Thymus (tissue), 11 donors: ENCODE measurements at regions not wholly inside any gene's neighbourhood (a gene's known extent, or its start where the extent isn't known, plus 50 kb on each side); places are given as distances from the start of the nearest gene placed in this dataset.

Source experiments
- DNase-seq, 9 donors: peaks; one replicate each; pipeline ENCODE4 v3.0.0-alpha.2; 2013; ENCODE audit warnings: low spot score in 9 of 9, low read depth in 6 of 9, missing footprints in 1 of 9
- H3K27ac ChIP-seq, 2 donors: one replicate each; pipeline ENCODE4 v1.5.1; 2013; ENCODE audit warnings: control low read depth in 1 of 2, low read depth in 1 of 2, low read length in 1 of 2, mild to moderate bottlenecking in 1 of 2, moderate library complexity in 1 of 2
- H3K27me3 ChIP-seq, 2 donors: one replicate each; pipeline ENCODE4 v1.5.1; 2013; ENCODE audit warnings: low read length in 1 of 2; ENCODE audit not compliant: control insufficient read depth in 2 of 2, insufficient read depth in 1 of 2
- H3K36me3 ChIP-seq, 2 donors: one replicate each; pipeline ENCODE4 v1.5.1; 2013; ENCODE audit warnings: low read length in 1 of 2, mild to moderate bottlenecking in 1 of 2, moderate library complexity in 1 of 2; ENCODE audit not compliant: control insufficient read depth in 2 of 2, insufficient read depth in 2 of 2
- H3K4me1 ChIP-seq, 2 donors: one replicate each; pipeline ENCODE4 v1.5.1; 2013; ENCODE audit warnings: low read length in 2 of 2; ENCODE audit not compliant: control insufficient read depth in 2 of 2, insufficient read depth in 2 of 2
- H3K4me3 ChIP-seq, 2 donors: one replicate each; pipeline ENCODE4 v1.5.1; 2013; ENCODE audit warnings: low read length in 2 of 2, control low read depth in 1 of 2, mild to moderate bottlenecking in 1 of 2
- H3K9me3 ChIP-seq, 2 donors: one replicate each; pipeline ENCODE4 v1.5.1; 2013; ENCODE audit warnings: low read length in 1 of 2, mild to moderate bottlenecking in 1 of 2; ENCODE audit not compliant: control insufficient read depth in 2 of 2, insufficient read depth in 1 of 2
- WGBS: extraction: QIAGEN DNeasy Blood & Tissue Kit; methylation state at CpG from one replicate; pipeline ENCODE4 v1.1.7; 2013; 5-methylcytosine and 5-hydroxymethylcytosine counted together
- donor health status: healthy.

DNA sequence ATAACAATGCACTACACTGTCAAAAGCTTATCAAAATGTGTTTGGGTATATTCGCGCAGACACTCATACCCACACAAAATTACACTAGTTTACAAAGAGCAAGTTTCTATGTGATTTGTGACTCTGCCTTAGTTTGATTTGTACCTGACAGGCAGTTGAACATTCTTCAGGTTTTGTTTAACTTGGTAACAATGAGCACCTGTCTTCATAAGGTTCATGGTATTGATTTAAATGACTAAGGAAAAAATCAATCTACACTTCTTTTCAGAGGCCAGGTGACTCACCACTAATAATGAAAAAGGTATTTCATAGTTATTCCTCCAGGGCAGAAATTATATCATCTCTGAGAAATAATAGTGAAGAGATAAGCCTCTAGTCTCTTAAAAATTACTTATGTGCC is 1114.6 kb upstream of the AGA start:
- 76% methylated on average over 2 of the region's 2 CpGs for WGBS
- H3K9me3 ChIP-seq = no peaks in the 10 kb centered on the region
- H3K36me3 ChIP-seq = no peaks in the 10 kb centered on the region
- no peaks in the 10 kb centered on the region for H3K4me1 ChIP-seq
- no peak overlapping the region for H3K4me3 ChIP-seq
- H3K27ac ChIP-seq = no peak overlapping the region
- no peak for DNase-seq
- H3K27me3 ChIP-seq = no peaks in the 10 kb centered on the region

- no peak for DNase-seq
- no peaks in the 10 kb centered on the region for H3K9me3 ChIP-seq
- no peaks in the 10 kb centered on the region for H3K36me3 ChIP-seq
- H3K4me3 ChIP-seq = no peak overlapping the region
- 88% methylated on average over 7 of the region's 7 CpGs for WGBS
- no peak overlapping the region for H3K27ac ChIP-seq
- H3K4me1 ChIP-seq = no peaks in the 10 kb centered on the region
- H3K27me3 ChIP-seq = no peaks in the 10 kb centered on the region
Observed at GRCh38 chr4:178577933-178578332, 1135.7 kb upstream of the AGA start.

- WGBS = 78% methylated on average over 6 of the region's 6 CpGs
- no peak for DNase-seq
- no peak overlapping the region for H3K27ac ChIP-seq
- H3K4me3 ChIP-seq = no peak overlapping the region
- H3K4me1 ChIP-seq = no peaks in the 10 kb centered on the region
- H3K36me3 ChIP-seq = no peaks in the 10 kb centered on the region
- H3K27me3 ChIP-seq = no peaks in the 10 kb centered on the region
- H3K9me3 ChIP-seq = no peaks in the 10 kb centered on the region
Observed at GRCh38 chr4:178595500-178596138, 1153.4 kb upstream of the AGA start.

DNA sequence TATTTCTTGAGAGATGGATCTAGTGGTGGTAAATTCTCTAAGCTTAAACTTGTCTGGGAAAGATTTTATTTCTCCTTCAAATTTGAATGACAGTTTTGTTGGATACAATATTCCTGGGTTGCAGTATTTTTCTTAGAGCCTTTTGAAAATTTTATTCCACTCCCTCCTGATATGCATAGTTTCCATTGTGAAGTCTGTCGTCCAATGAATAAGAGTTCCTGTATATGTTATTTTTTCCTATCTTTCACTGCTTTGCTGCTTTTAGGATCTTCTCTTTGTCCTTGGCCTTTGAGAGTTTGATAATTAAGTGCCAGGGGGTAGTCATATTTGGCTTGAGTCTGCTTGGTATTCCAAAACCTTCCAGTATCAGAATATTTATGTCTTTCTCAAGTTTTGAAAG is 1156.4 kb upstream of the AGA start:
- H3K27ac ChIP-seq = no peak overlapping the region
- no peaks in the 10 kb centered on the region for H3K9me3 ChIP-seq
- no peak overlapping the region for H3K4me3 ChIP-seq
- H3K36me3 ChIP-seq = no peaks in the 10 kb centered on the region
- DNase-seq = no peak
- no peaks in the 10 kb centered on the region for H3K27me3 ChIP-seq
- H3K4me1 ChIP-seq = no peaks in the 10 kb centered on the region
- 97% methylated on average over 1 of the region's 1 CpG for WGBS

- no peak for DNase-seq
- Histone ChIP-seq H3K27ac (no peak overlapping the region), H3K4me1 (no peaks in the 10 kb centered on the region), H3K4me3 (no peak overlapping the region), H3K27me3 (no peaks in the 10 kb centered on the region), H3K36me3 (no peaks in the 10 kb centered on the region), H3K9me3 (no peaks in the 10 kb centered on the region)
Observed at GRCh38 chr4:178599521-178599920, 1157.3 kb upstream of the AGA start.

DNA sequence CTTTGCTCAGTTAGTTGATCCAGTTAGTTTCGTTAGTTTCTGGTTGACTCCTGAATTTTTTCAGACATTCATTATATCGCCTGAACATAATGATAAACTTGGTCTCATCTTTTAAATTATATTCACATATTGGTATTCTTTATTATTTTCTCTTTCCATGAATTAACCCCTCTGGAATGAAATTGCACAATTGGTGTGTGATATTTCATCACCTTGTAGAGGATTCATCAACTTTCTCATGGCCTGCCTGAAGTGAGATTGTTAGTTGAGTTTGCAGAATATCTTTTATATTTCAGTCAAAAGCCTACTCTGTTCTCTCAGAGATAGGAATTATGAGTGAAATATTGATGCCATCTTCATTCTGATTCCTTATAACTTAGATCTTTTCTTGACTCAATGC is 1160.6 kb upstream of the AGA start:
- Histone ChIP-seq H3K27ac (no peak overlapping the region), H3K27me3 (no peaks in the 10 kb centered on the region), H3K4me1 (no peaks in the 10 kb centered on the region), H3K4me3 (no peak overlapping the region), H3K9me3 (no peaks in the 10 kb centered on the region), H3K36me3 (no peaks in the 10 kb centered on the region)
- DNase-seq = no peak
- WGBS = 78% methylated on average over 2 of the region's 2 CpGs

DNA sequence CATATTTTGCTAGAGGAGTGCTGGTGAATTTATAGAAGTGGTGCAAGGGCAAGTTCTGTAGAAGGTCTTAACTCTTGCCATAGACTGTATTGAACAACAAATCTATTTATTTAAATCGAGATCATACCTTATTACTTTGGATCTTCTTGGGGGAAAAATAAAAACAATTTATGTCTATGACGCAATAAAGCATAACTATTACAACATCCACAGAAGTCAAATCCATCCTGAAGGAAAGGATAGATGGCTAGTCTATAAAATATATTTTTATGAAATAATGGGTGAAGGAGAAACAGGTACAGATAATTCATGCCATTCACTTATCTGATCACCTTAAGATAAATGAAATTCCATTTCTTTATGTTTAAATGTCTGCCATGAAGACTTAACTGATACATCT is 1168.8 kb upstream of the AGA start:
- 93% methylated on average over 2 of the region's 2 CpGs for WGBS

DNA sequence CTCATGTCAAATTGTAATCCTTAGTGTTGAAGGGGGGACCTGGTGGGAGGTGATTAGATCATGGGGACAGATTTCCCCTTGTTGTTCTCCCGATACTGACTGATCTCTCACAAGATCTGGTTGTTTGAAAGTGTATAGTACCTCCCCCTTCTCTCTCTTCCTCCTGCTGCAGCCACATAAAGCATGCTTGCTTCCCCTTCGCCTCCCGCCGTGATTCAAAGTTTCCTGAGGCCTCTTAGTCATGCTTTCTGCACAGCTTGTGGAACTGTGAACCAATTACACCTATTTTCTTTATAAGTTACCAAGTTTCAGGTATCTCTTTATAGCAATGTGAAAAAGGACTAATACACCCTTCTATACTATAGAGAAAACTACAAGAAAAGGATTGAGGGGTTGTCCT is 1170.5 kb upstream of the AGA start:
- no peaks in the 10 kb centered on the region for H3K4me1 ChIP-seq
- DNase-seq = no peak
- no peak overlapping the region for H3K27ac ChIP-seq
- H3K9me3 ChIP-seq = no peaks in the 10 kb centered on the region
- H3K4me3 ChIP-seq = no peak overlapping the region
- WGBS = 12% methylated on average over 4 of the region's 4 CpGs
- H3K36me3 ChIP-seq = no peaks in the 10 kb centered on the region
- H3K27me3 ChIP-seq = no peaks in the 10 kb centered on the region

More for the DNA sequence above, 1168.8 kb upstream of the AGA start:
- no peaks in the 10 kb centered on the region for H3K4me1 ChIP-seq
- H3K9me3 ChIP-seq = no peaks in the 10 kb centered on the region
- no peak for DNase-seq
- no peak overlapping the region for H3K4me3 ChIP-seq
- H3K36me3 ChIP-seq = no peaks in the 10 kb centered on the region
- no peak overlapping the region for H3K27ac ChIP-seq
- no peaks in the 10 kb centered on the region for H3K27me3 ChIP-seq

- H3K4me3 ChIP-seq = no peak overlapping the region
- H3K4me1 ChIP-seq = no peaks in the 10 kb centered on the region
- 99% methylated on average over 1 of the region's 1 CpG for WGBS
- DNase-seq = no peak
- peaks cover 0 to 9% of the 10 kb centered on the region in 2 donors for H3K9me3 ChIP-seq
- no peaks in the 10 kb centered on the region for H3K36me3 ChIP-seq
- H3K27ac ChIP-seq = no peak overlapping the region
- H3K27me3 ChIP-seq = no peaks in the 10 kb centered on the region
Observed at GRCh38 chr4:178632415-178632814, 1190.2 kb upstream of the AGA start.

DNA sequence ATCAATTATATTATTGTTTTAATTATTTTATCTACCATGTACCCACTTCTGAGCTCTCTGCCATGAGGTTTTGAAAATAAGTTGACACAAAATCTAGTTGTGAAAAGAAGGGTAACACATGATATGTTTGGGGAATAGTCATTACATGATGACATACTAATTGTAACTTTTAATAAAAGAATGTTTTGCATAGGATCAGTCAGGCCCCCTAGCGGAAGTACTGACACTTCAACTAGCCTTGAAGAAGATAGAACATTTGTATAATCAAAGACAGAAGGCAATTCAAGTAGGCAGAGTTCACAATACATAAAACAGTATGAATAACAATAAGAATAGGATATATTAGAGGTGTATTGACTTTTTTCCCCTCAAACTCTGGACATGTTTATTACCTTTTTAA is 1191.0 kb upstream of the AGA start:
- Histone ChIP-seq H3K4me3 (no peak overlapping the region), H3K36me3 (no peaks in the 10 kb centered on the region), H3K9me3 (peaks cover 0 to 10% of the 10 kb centered on the region in 2 donors), H3K27ac (no peak overlapping the region), H3K27me3 (no peaks in the 10 kb centered on the region), H3K4me1 (no peaks in the 10 kb centered on the region)
- no peak for DNase-seq
- WGBS = 54% methylated on average over 1 of the region's 1 CpG
